Upper lobe of right lung (tissue), 1 donor: ENCODE measurements at regions not wholly inside any gene's neighbourhood (a gene's known extent, or its start where the extent isn't known, plus 50 kb on each side); places are given as distances from the start of the nearest gene placed in this dataset.

Source experiments
- ATAC-seq: fragments of 200-7000 bp; cut with Tn5 transposase; one replicate; pipeline ENCODE4 v1.9.1; 2020; ENCODE audit warnings: mild to moderate bottlenecking, moderate library complexity
- DNase-seq: peaks from one replicate; pipeline ENCODE4 v3.0.0-alpha.2; 2020
- H3K27ac ChIP-seq: fragments of 200-600 bp; one replicate; pipeline ENCODE4 v1.8.0; 2022
- H3K27me3 ChIP-seq: fragments of 200-600 bp; one replicate; pipeline ENCODE4 v1.8.0; 2022; ENCODE audit warnings: mild to moderate bottlenecking
- H3K36me3 ChIP-seq: fragments of 200-600 bp; one replicate; pipeline ENCODE4 v1.8.0; 2022
- H3K4me1 ChIP-seq: fragments of 200-600 bp; one replicate; pipeline ENCODE4 v1.8.0; 2022
- H3K4me3 ChIP-seq: fragments of 200-600 bp; one replicate; pipeline ENCODE4 v1.8.0; 2022; ENCODE audit warnings: mild to moderate bottlenecking
- H3K9me3 ChIP-seq: fragments of 200-600 bp; one replicate; pipeline ENCODE4 v1.8.0; 2022
- CTCF ChIP-seq: fragments of 200-600 bp; IDR thresholded peaks from one replicate; pipeline ENCODE4 v1.8.0; 2022; ENCODE audit warnings: antibody characterized with exemption
- intact Hi-C: fragments of 100-400 bp; cut with DNase I; formaldehyde crosslinking; loops from one replicate; pipeline ENCODE4 v1.11.0; 2022
- donor health status: DM: no; HTN: yes; CAD: no; lungs with severe emphysema.

GRCh38 chr3:20743553-20744321, 557.7 kb upstream of the SGO1 start:
- no peak for TF ChIP-seq CTCF
- Histone ChIP-seq H3K27me3 (no peaks in the 10 kb centered on the region), H3K4me3 (no peak overlapping the region), H3K9me3 (no peaks in the 10 kb centered on the region), H3K27ac (no peak overlapping the region), H3K36me3 (no peaks in the 10 kb centered on the region), H3K4me1 (no peaks in the 10 kb centered on the region)
- no peak for DNase-seq
- no peak for ATAC-seq
- intact Hi-C loops: no loop called here

- DNase-seq: no peak
- Histone ChIP-seq H3K4me1 (no peaks in the 10 kb centered on the region), H3K9me3 (no peaks in the 10 kb centered on the region), H3K36me3 (no peaks in the 10 kb centered on the region), H3K4me3 (no peak overlapping the region), H3K27me3 (no peaks in the 10 kb centered on the region), H3K27ac (no peak overlapping the region)
- intact Hi-C loops: no loop called here
- TF ChIP-seq CTCF: no peak
- ATAC-seq: no peak
These were observed 557.0 kb upstream of the SGO1 start for GRCh38 chr3:20742903-20743552.

- ATAC-seq: no peak
- TF ChIP-seq CTCF: no peak
- intact Hi-C loops: no loop called here
- Histone ChIP-seq H3K36me3 (no peaks in the 10 kb centered on the region), H3K9me3 (no peaks in the 10 kb centered on the region), H3K4me1 (no peaks in the 10 kb centered on the region), H3K27ac (no peak overlapping the region), H3K4me3 (no peak overlapping the region), H3K27me3 (no peaks in the 10 kb centered on the region)
- no peak for DNase-seq
These were observed 555.4 kb upstream of the SGO1 start for GRCh38 chr3:20741381-20741780.

- H3K36me3 ChIP-seq: no peaks in the 10 kb centered on the region
- no peak for ATAC-seq
- TF ChIP-seq CTCF: no peak
- no peaks in the 10 kb centered on the region for H3K4me1 ChIP-seq
- H3K9me3 ChIP-seq: no peaks in the 10 kb centered on the region
- no peak overlapping the region for H3K4me3 ChIP-seq
- H3K27ac ChIP-seq: no peak overlapping the region
- no peaks in the 10 kb centered on the region for H3K27me3 ChIP-seq
- DNase-seq: no peak
- intact Hi-C loops: no loop called here
These were observed 553.8 kb upstream of the SGO1 start for GRCh38 chr3:20739814-20740213.

GRCh38 chr3:20736287-20736852, 550.4 kb upstream of the SGO1 start:
- no peaks in the 10 kb centered on the region for H3K36me3 ChIP-seq
- TF ChIP-seq CTCF: no peak
- ATAC-seq (no peak), DNase-seq (no peak)
- intact Hi-C loops: no loop called here
- H3K27ac ChIP-seq: no peak overlapping the region
- H3K27me3 ChIP-seq: no peaks in the 10 kb centered on the region
- H3K9me3 ChIP-seq: no peaks in the 10 kb centered on the region
- no peaks in the 10 kb centered on the region for H3K4me1 ChIP-seq
- no peak overlapping the region for H3K4me3 ChIP-seq
